KMS-11 (cell line): ENCODE measurements at regions not wholly inside any gene's neighbourhood (a gene's known extent, or its start where the extent isn't known, plus 50 kb on each side); places are given as distances from the start of the nearest gene placed in this dataset.

Source experiments
- H2AFZ ChIP-seq: fragments of 200-600 bp; sonication (generic); 2 replicates; pipeline ENCODE4 v1.6.1; 2016; ENCODE audit warnings: antibody characterized with exemption, mixed run types, low read depth
- H3K27ac ChIP-seq: fragments of 200-600 bp; sonication (generic); 2 replicates; pipeline ENCODE4 v1.6.1; 2016; ENCODE audit warnings: mild to moderate bottlenecking, mixed run types
- H3K27me3 ChIP-seq: fragments of 200-600 bp; sonication (generic); 2 replicates; pipeline ENCODE4 v1.6.1; 2017; ENCODE audit warnings: mild to moderate bottlenecking, low read depth, mixed run types, moderate library complexity; ENCODE audit not compliant: insufficient read depth
- H3K36me3 ChIP-seq: fragments of 200-600 bp; sonication (generic); 2 replicates; pipeline ENCODE4 v1.6.1; 2017; ENCODE audit warnings: mild to moderate bottlenecking, mixed run types; ENCODE audit not compliant: insufficient read depth
- H3K4me1 ChIP-seq: fragments of 200-600 bp; sonication (generic); 2 replicates; pipeline ENCODE4 v1.6.1; 2016; ENCODE audit warnings: mild to moderate bottlenecking, low read depth, mixed run types; ENCODE audit not compliant: poor library complexity, severe bottlenecking
- H3K4me2 ChIP-seq: fragments of 200-600 bp; sonication (generic); 2 replicates; pipeline ENCODE4 v1.7.0; 2016; ENCODE audit warnings: mild to moderate bottlenecking, mixed run types
- H3K4me3 ChIP-seq: fragments of 200-600 bp; sonication (generic); IDR thresholded peaks from 2 replicates; pipeline ENCODE4 v1.6.1; 2017; ENCODE audit warnings: low read depth, low read length, mixed read lengths; ENCODE audit not compliant: insufficient read depth
- H3K79me2 ChIP-seq: fragments of 200-600 bp; sonication (generic); 2 replicates; pipeline ENCODE4 v1.6.1; 2016; ENCODE audit warnings: low read depth, mixed run types; ENCODE audit not compliant: insufficient read depth
- H3K9ac ChIP-seq: fragments of 200-600 bp; sonication (generic); 2 replicates; pipeline ENCODE4 v1.6.1; 2016; ENCODE audit warnings: mild to moderate bottlenecking, mixed run types
- H4K20me1 ChIP-seq: fragments of 200-600 bp; sonication (generic); 2 replicates; pipeline ENCODE4 v1.6.1; 2016; ENCODE audit warnings: mild to moderate bottlenecking, mixed run types; ENCODE audit not compliant: insufficient read depth
- CTCF ChIP-seq: fragments of 200-600 bp; sonication (generic); conservative IDR thresholded peaks from 2 replicates; pipeline ENCODE4 v1.6.1; 2017; ENCODE audit warnings: low read depth, mild to moderate bottlenecking, antibody characterized with exemption, low read length, moderate library complexity, mixed read lengths

- TF ChIP-seq CTCF, result no peak
- no peak overlapping the region for H3K4me2 ChIP-seq
- H3K9ac ChIP-seq, result no peak overlapping the region
- H3K4me3 ChIP-seq, result no peak overlapping the region
- peaks cover 18% of the 10 kb centered on the region for H3K4me1 ChIP-seq
- no peaks in the 10 kb centered on the region for H3K79me2 ChIP-seq
- H3K27me3 ChIP-seq, result no peaks in the 10 kb centered on the region
- no peaks in the 10 kb centered on the region for H3K36me3 ChIP-seq
- no peak overlapping the region for H2AFZ ChIP-seq
- no peak overlapping the region for H3K27ac ChIP-seq
- H4K20me1 ChIP-seq, result no peaks in the 10 kb centered on the region
Measured at GRCh38 chr3:59443618-59444293, 393.9 kb upstream of the CFAP20DC start.

- H3K4me3 ChIP-seq, result no peak overlapping the region
- TF ChIP-seq CTCF, result no peak
- no peak overlapping the region for H3K9ac ChIP-seq
- no peak overlapping the region for H2AFZ ChIP-seq
- no peak overlapping the region for H3K27ac ChIP-seq
- H3K79me2 ChIP-seq, result no peaks in the 10 kb centered on the region
- H3K36me3 ChIP-seq, result no peaks in the 10 kb centered on the region
- H3K4me2 ChIP-seq, result no peak overlapping the region
- peaks cover 13% of the 10 kb centered on the region for H3K4me1 ChIP-seq
- H4K20me1 ChIP-seq, result no peaks in the 10 kb centered on the region
- no peaks in the 10 kb centered on the region for H3K27me3 ChIP-seq
Measured at GRCh38 chr3:59442046-59442445, 392.2 kb upstream of the CFAP20DC start.

GRCh38 chr3:59440285-59441028 is 390.6 kb upstream of the CFAP20DC start:
- H3K27me3 ChIP-seq, result no peaks in the 10 kb centered on the region
- H3K4me1 ChIP-seq, result peaks cover 25% of the 10 kb centered on the region
- H3K9ac ChIP-seq, result no peak overlapping the region
- no peak overlapping the region for H3K4me2 ChIP-seq
- H3K36me3 ChIP-seq, result no peaks in the 10 kb centered on the region
- no peak overlapping the region for H3K27ac ChIP-seq
- TF ChIP-seq CTCF, result no peak
- H4K20me1 ChIP-seq, result no peaks in the 10 kb centered on the region
- no peak overlapping the region for H2AFZ ChIP-seq
- no peaks in the 10 kb centered on the region for H3K79me2 ChIP-seq
- H3K4me3 ChIP-seq, result no peak overlapping the region

GRCh38 chr3:59438492-59438891 is 388.7 kb upstream of the CFAP20DC start:
- Histone ChIP-seq H3K36me3 (no peaks in the 10 kb centered on the region), H3K4me2 (no peak overlapping the region), H3K79me2 (no peaks in the 10 kb centered on the region), H2AFZ (no peak overlapping the region), H3K27ac (no peak overlapping the region), H3K4me3 (no peak overlapping the region), H4K20me1 (no peaks in the 10 kb centered on the region), H3K4me1 (peaks cover 12% of the 10 kb centered on the region), H3K9ac (no peak overlapping the region), H3K27me3 (no peaks in the 10 kb centered on the region)
- no peak for TF ChIP-seq CTCF
